ENCODE measurements at regions not wholly inside any gene's neighbourhood (a gene's known extent, or its start where the extent isn't known, plus 50 kb on each side); places are given as distances from the start of the nearest gene placed in this dataset.

- no peak for TF ChIP-seq HDGF (IDR thresholded peaks at IDR 0.05; ENCODE audit: borderline replicate concordance)
- TF ChIP-seq CTBP1 (IDR thresholded peaks at IDR 0.05; ENCODE audit: borderline replicate concordance): no peak
- TF ChIP-seq FOXM1 (IDR thresholded peaks at IDR 0.05; ENCODE audit: borderline replicate concordance): no peak
- TF ChIP-seq SP1 (IDR thresholded peaks at IDR 0.05): no peak
- TF ChIP-seq NFRKB (IDR thresholded peaks at IDR 0.05): no peak
- no peak for TF ChIP-seq FOXA1 (IDR thresholded peaks at IDR 0.05)
- TF ChIP-seq ARNT (IDR thresholded peaks at IDR 0.05): no peak
- TF ChIP-seq ELF4 (IDR thresholded peaks at IDR 0.05): no peak
- TF ChIP-seq FOXK2 (IDR thresholded peaks at IDR 0.05): no peak
- no peak for TF ChIP-seq LEF1 (IDR thresholded peaks at IDR 0.05; ENCODE audit: borderline replicate concordance)
- no peak for TF ChIP-seq SUZ12 (IDR thresholded peaks at IDR 0.05)
- TF ChIP-seq TARDBP (IDR thresholded peaks at IDR 0.05): no peak
- no peak for TF ChIP-seq BHLHE40 (IDR thresholded peaks at IDR 0.05; ENCODE audit: borderline replicate concordance)
- TF ChIP-seq L3MBTL2 (conservative IDR thresholded peaks at IDR 0.05): no peak
- TF ChIP-seq, protein P1, sequence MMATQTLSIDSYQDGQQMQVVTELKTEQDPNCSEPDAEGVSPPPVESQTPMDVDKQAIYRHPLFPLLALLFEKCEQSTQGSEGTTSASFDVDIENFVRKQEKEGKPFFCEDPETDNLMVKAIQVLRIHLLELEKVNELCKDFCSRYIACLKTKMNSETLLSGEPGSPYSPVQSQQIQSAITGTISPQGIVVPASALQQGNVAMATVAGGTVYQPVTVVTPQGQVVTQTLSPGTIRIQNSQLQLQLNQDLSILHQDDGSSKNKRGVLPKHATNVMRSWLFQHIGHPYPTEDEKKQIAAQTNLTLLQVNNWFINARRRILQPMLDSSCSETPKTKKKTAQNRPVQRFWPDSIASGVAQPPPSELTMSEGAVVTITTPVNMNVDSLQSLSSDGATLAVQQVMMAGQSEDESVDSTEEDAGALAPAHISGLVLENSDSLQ (IDR thresholded peaks at IDR 0.05): no peak
- no peak for DNase-seq (ENCODE audit: extremely low spot score)
- POLR2A ChIA-PET: no interaction called here
- CTCF ChIA-PET: no interaction called here
Observed at GRCh38 chr10:1947464-1948003, 210.2 kb upstream of the ADARB2 start.

GRCh38 chr10:1944487-1944886 is 207.2 kb upstream of the ADARB2 start:
- CTCF ChIA-PET: no interaction called here
- TF ChIP-seq TARDBP (IDR thresholded peaks at IDR 0.05) (no peak), LEF1 (IDR thresholded peaks at IDR 0.05; ENCODE audit: borderline replicate concordance) (no peak), FOXK2 (IDR thresholded peaks at IDR 0.05) (no peak)
- POLR2A ChIA-PET: no interaction called here
- DNase-seq (ENCODE audit: extremely low spot score): no peak

DNA sequence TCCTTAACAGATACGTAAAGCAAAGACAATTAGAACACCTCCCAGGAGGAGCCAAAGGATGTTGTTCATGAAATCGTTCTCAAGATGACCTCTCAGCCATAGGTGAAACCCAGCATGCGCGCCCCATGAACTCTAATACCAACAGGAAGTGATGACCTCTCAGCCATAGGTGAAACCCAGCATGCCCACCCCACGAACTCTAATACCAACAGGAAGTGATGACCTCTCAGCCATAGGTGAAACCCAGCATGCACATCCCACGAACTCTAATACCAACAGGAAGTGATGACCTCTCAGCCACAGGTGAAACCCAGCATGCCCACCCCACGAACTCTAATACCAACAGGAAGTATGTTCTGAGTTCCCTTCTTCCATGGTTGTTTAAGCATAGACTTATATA is 205.2 kb upstream of the ADARB2 start:
- TF ChIP-seq LEF1 (IDR thresholded peaks at IDR 0.05; ENCODE audit: borderline replicate concordance) (no peak), ARNT (IDR thresholded peaks at IDR 0.05) (no peak), FOXM1 (IDR thresholded peaks at IDR 0.05; ENCODE audit: borderline replicate concordance) (no peak), TARDBP (IDR thresholded peaks at IDR 0.05) (no peak), ELF4 (IDR thresholded peaks at IDR 0.05) (no peak), BHLHE40 (IDR thresholded peaks at IDR 0.05; ENCODE audit: borderline replicate concordance) (no peak)
- ChIA-PET POLR2A (no interaction called here), CTCF (no interaction called here)
- no peak for DNase-seq (ENCODE audit: extremely low spot score)

DNA sequence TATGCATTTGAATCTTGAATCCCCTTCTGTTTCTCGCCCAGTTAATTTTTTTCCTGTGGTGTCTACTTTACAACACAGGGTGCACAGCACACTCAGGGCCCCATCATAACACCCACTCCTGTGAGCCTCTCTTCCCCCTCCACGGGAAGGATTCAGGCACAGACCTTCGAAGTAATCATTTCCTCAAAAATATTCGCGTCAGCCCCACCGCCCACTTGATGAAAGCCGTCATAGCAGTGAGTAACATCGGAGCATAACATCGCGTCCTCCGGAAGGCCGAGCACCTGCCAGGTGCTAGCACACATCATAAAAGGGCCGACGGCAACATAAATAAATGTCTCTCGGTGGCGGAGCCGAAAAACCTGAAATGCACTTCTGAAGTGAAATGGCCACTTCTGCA is 201.7 kb upstream of the ADARB2 start:
- no peak for DNase-seq (ENCODE audit: extremely low spot score)
- CTCF ChIA-PET: no interaction called here
- no peak for TF ChIP-seq TARDBP (IDR thresholded peaks at IDR 0.05)
- POLR2A ChIA-PET: no interaction called here

DNA sequence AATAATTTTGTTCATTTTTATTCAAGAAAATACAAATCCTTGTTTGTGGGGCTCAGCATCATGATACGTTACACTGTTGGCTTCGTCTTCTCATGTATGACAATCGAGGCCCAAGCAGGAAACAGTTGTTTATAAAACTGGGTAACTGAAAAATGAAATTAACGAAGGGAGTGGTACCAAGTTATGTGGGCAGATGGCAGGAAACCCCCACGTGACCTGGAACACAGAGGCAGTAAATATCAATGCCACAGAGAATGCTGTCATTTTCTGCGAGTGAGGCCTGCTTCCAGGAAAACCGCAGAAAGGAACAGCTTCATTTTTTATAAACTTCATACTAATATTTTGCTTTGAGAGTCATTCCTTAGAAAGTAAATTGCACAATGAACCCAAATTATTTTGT is 201.0 kb upstream of the ADARB2 start:
- no peak for DNase-seq (ENCODE audit: extremely low spot score)
- no peak for TF ChIP-seq FOXA1 (IDR thresholded peaks at IDR 0.05)
- no peak for TF ChIP-seq ZNF384 (IDR thresholded peaks at IDR 0.05)
- no peak for TF ChIP-seq ELF4 (IDR thresholded peaks at IDR 0.05)
- no peak for TF ChIP-seq SUZ12 (IDR thresholded peaks at IDR 0.05)
- TF ChIP-seq BHLHE40 (IDR thresholded peaks at IDR 0.05; ENCODE audit: borderline replicate concordance): no peak
- no peak for TF ChIP-seq NFRKB (IDR thresholded peaks at IDR 0.05)
- TF ChIP-seq LEF1 (IDR thresholded peaks at IDR 0.05; ENCODE audit: borderline replicate concordance): no peak
- TF ChIP-seq FOXK2 (IDR thresholded peaks at IDR 0.05): no peak
- TF ChIP-seq TARDBP (IDR thresholded peaks at IDR 0.05): no peak
- TF ChIP-seq L3MBTL2 (conservative IDR thresholded peaks at IDR 0.05): no peak
- no peak for TF ChIP-seq CTBP1 (IDR thresholded peaks at IDR 0.05; ENCODE audit: borderline replicate concordance)
- CTCF ChIA-PET: no interaction called here
- POLR2A ChIA-PET: no interaction called here

GRCh38 chr10:1935912-1936311 is 198.6 kb upstream of the ADARB2 start:
- TF ChIP-seq BHLHE40 (IDR thresholded peaks at IDR 0.05; ENCODE audit: borderline replicate concordance): no peak
- no peak for TF ChIP-seq ELF4 (IDR thresholded peaks at IDR 0.05)
- TF ChIP-seq FOXA1 (IDR thresholded peaks at IDR 0.05): no peak
- TF ChIP-seq NFRKB (IDR thresholded peaks at IDR 0.05): no peak
- ChIA-PET POLR2A (no interaction called here), CTCF (no interaction called here)
- DNase-seq (ENCODE audit: extremely low spot score): no peak

DNA sequence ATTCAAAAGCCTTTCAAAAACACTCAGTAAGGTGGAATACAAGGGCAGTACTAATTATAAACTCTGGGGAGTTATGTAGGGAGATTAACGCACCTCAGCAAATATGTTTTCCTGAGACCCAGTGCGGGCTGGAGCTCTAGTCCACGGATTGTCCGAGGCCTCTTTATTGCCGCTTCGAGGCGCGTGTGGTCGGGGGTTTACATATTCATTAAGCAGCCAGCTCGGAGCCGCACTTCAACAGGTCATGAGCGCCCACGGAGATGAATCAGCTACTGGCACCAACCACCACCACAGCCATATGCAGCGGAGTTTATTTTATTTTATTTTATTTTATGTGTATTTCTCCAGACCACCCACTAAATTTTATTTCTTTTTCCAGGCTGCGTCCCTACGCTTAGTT is 195.9 kb upstream of the ADARB2 start:
- no peak for DNase-seq (ENCODE audit: extremely low spot score)
- TF ChIP-seq SP1 (IDR thresholded peaks at IDR 0.05) (no peak), BHLHE40 (IDR thresholded peaks at IDR 0.05; ENCODE audit: borderline replicate concordance) (no peak), LEF1 (IDR thresholded peaks at IDR 0.05; ENCODE audit: borderline replicate concordance) (no peak), FOXA1 (IDR thresholded peaks at IDR 0.05) (no peak), FOXM1 (IDR thresholded peaks at IDR 0.05; ENCODE audit: borderline replicate concordance) (no peak), NFRKB (IDR thresholded peaks at IDR 0.05) (no peak), L3MBTL2 (conservative IDR thresholded peaks at IDR 0.05) (no peak), ZNF384 (IDR thresholded peaks at IDR 0.05) (no peak), HDGF (IDR thresholded peaks at IDR 0.05; ENCODE audit: borderline replicate concordance) (no peak), SUZ12 (IDR thresholded peaks at IDR 0.05) (no peak), ARNT (IDR thresholded peaks at IDR 0.05) (no peak), FOXK2 (IDR thresholded peaks at IDR 0.05) (no peak), TARDBP (IDR thresholded peaks at IDR 0.05) (no peak), ELF4 (IDR thresholded peaks at IDR 0.05) (no peak), CTBP1 (IDR thresholded peaks at IDR 0.05; ENCODE audit: borderline replicate concordance) (no peak)
- TF ChIP-seq, protein P1 (IDR thresholded peaks at IDR 0.05): no peak
- POLR2A ChIA-PET: no interaction called here
- CTCF ChIA-PET: no interaction called here

- ChIA-PET CTCF (no interaction called here), POLR2A (no interaction called here)
- DNase-seq (ENCODE audit: extremely low spot score): no peak
Observed at GRCh38 chr10:1932692-1933094, 195.4 kb upstream of the ADARB2 start.

More at GRCh38 chr10:1932692-1933094, 195.4 kb upstream of the ADARB2 start:
- TF ChIP-seq ZNF384 (IDR thresholded peaks at IDR 0.05): no peak
- no peak for TF ChIP-seq SP1 (IDR thresholded peaks at IDR 0.05)
- no peak for TF ChIP-seq FOXM1 (IDR thresholded peaks at IDR 0.05; ENCODE audit: borderline replicate concordance)
- TF ChIP-seq SUZ12 (IDR thresholded peaks at IDR 0.05): no peak
- TF ChIP-seq LEF1 (IDR thresholded peaks at IDR 0.05; ENCODE audit: borderline replicate concordance): no peak
- TF ChIP-seq FOXK2 (IDR thresholded peaks at IDR 0.05): no peak
- no peak for TF ChIP-seq ARNT (IDR thresholded peaks at IDR 0.05)
- no peak for TF ChIP-seq CTBP1 (IDR thresholded peaks at IDR 0.05; ENCODE audit: borderline replicate concordance)
- TF ChIP-seq, protein P1 (IDR thresholded peaks at IDR 0.05): no peak
- TF ChIP-seq TARDBP (IDR thresholded peaks at IDR 0.05): no peak
- TF ChIP-seq HDGF (IDR thresholded peaks at IDR 0.05; ENCODE audit: borderline replicate concordance): no peak
- no peak for TF ChIP-seq BHLHE40 (IDR thresholded peaks at IDR 0.05; ENCODE audit: borderline replicate concordance)
